K562 (cell line): ENCODE measurements at regions not wholly inside any gene's neighbourhood (a gene's known extent, or its start where the extent isn't known, plus 50 kb on each side); places are given as distances from the start of the nearest gene placed in this dataset.

Source experiments
- ATAC-seq: fragments of 200-7000 bp; cut with Tn5 transposase; 3 replicates; pipeline ENCODE4 v1.9.1; 2020; ENCODE audit warnings: moderate library complexity
- BruUV-seq: library from RNA; stranded (reverse); fragments of 400-500 nt; replicated peaks from 2 replicates; lab custom pipeline; 2021; lab: Mats Ljungman, UMichigan
- CTCF ChIA-PET: fragments of 300-600 bp; formaldehyde crosslinking; extraction: SDS; loops from one replicate; lab custom pipeline; 2021; ENCODE audit warnings: low intra/inter-chr PET ratio; lab: Yijun Ruan, JAX
- POLR2A ChIA-PET: fragments of 300-600, 350-650 bp; sonication (Branson Sonifier 250); formaldehyde crosslinking; extraction: SDS; loops from one replicate; lab custom pipeline; 2021; ENCODE audit warnings: antibody characterized with exemption, inconsistent platforms; lab: Yijun Ruan, JAX
- DNase-seq, 4 experiments: peaks; one replicate each; pipeline versions ENCODE4 v3.0.0 to v3.0.0-alpha.2; 2011 to 2018; ENCODE audit warnings: low spot score in 3 of 4, mixed read lengths in 3 of 4; ENCODE audit errors: extremely low read depth in 1 of 4
- FAIRE-seq: peaks from 2 replicates; lab custom pipeline; 2011; peaks lifted over from hg19 to GRCh38; lab: Jason Lieb, UNC
- H2AFZ ChIP-seq: 2 replicates; pipeline ENCODE4 v1.6.0; 2011; ENCODE audit warnings: low read depth, low read length, control low read depth, inconsistent platforms
- H3K27ac ChIP-seq: fragments of 200-600 bp; 3 replicates; pipeline ENCODE4 v1.8.0; 2011; ENCODE audit warnings: low read depth, mild to moderate bottlenecking, control low read depth, inconsistent platforms, low read length, moderate library complexity, mixed read lengths; ENCODE audit errors: extremely low read depth
- H3K27me3 ChIP-seq, 2 experiments: fragments of 300-600 bp in 1 of 2; 2 replicates in 1 of 2; 3 replicates in 1 of 2; pipeline versions ENCODE4 v1.6.0 to v1.8.0; 2011; ENCODE audit warnings: inconsistent platforms in 2 of 2, low read length in 2 of 2, mild to moderate bottlenecking in 1 of 2, mixed read lengths in 1 of 2, moderate library complexity in 1 of 2; ENCODE audit not compliant: control insufficient read depth in 2 of 2, insufficient read depth in 2 of 2
- H3K36me3 ChIP-seq: fragments of 300-600 bp; 3 replicates; pipeline ENCODE4 v1.8.0; 2011; ENCODE audit warnings: mild to moderate bottlenecking, low read length, inconsistent platforms; ENCODE audit not compliant: control insufficient read depth, insufficient read depth
- H3K4me1 ChIP-seq, 2 experiments: fragments of 200-600 bp in 1 of 2; replicated peaks in 1 of 2; 2 replicates in 1 of 2; 3 replicates in 1 of 2; pipeline versions ENCODE4 v1.5.1 to v1.8.0; 2011; ENCODE audit warnings: inconsistent platforms in 2 of 2, low read length in 2 of 2, mild to moderate bottlenecking in 1 of 2, mixed read lengths in 1 of 2, moderate library complexity in 1 of 2; ENCODE audit not compliant: control insufficient read depth in 2 of 2, insufficient read depth in 2 of 2
- H3K4me2 ChIP-seq: 2 replicates; pipeline ENCODE4 v1.6.1; 2011; ENCODE audit warnings: low read length, control low read depth, inconsistent platforms, mixed read lengths; ENCODE audit not compliant: insufficient read depth
- H3K4me3 ChIP-seq: fragments of 200-600 bp; sonication (generic), shearing (Covaris generic); 2 replicates; pipeline ENCODE4 v1.5.1; 2016; ENCODE audit warnings: control low read depth, inconsistent platforms
- H3K79me2 ChIP-seq: fragments of 200-600 bp; 3 replicates; pipeline ENCODE4 v1.8.0; 2011; ENCODE audit warnings: low read length, inconsistent platforms; ENCODE audit not compliant: control insufficient read depth, insufficient read depth
- H3K9ac ChIP-seq, 2 experiments: 2 replicates each; pipeline versions ENCODE4 v1.6.0 to v1.6.1; 2011; ENCODE audit warnings: low read depth in 2 of 2, low read length in 2 of 2, control low read depth in 1 of 2, inconsistent platforms in 1 of 2, mild to moderate bottlenecking in 1 of 2, mixed read lengths in 1 of 2; ENCODE audit not compliant: insufficient read depth in 1 of 2
- H3K9me1 ChIP-seq: one replicate; pipeline ENCODE4 v1.6.0; 2011; ENCODE audit warnings: inconsistent platforms, mild to moderate bottlenecking, low read length, moderate library complexity; ENCODE audit not compliant: control insufficient read depth, insufficient read depth
- H3K9me3 ChIP-seq: replicated peaks from 2 replicates; pipeline ENCODE4 v1.5.1; 2011; ENCODE audit warnings: low read depth, low read length, inconsistent platforms; ENCODE audit not compliant: control insufficient read depth, insufficient read depth
- H4K20me1 ChIP-seq: replicated peaks from 2 replicates; pipeline ENCODE4 v1.6.1; 2011; ENCODE audit warnings: low read length, inconsistent platforms, mixed read lengths; ENCODE audit not compliant: control insufficient read depth, insufficient read depth
- ATF1 ChIP-seq, 2 experiments: fragments of 450-650 bp in 1 of 2; IDR thresholded peaks; 2 replicates each; pipeline ENCODE4 v1.6.1; 2016; ENCODE audit warnings: missing compliant biosample characterization in 1 of 2, missing genetic modification characterization in 1 of 2
- CBX8 ChIP-seq: fragments of 200-600 bp; sonication (generic); IDR thresholded peaks from 2 replicates; pipeline ENCODE4 v1.6.1; 2012; ENCODE audit warnings: borderline replicate concordance, mixed run types, low read depth, mild to moderate bottlenecking, moderate library complexity, mixed read lengths, low read length, control low read depth, inconsistent platforms; ENCODE audit not compliant: poor library complexity, severe bottlenecking; ENCODE audit errors: extremely low read depth
- CCNT2 ChIP-seq: IDR thresholded peaks from 2 replicates; pipeline ENCODE4 v1.6.1; 2011; ENCODE audit warnings: borderline replicate concordance, low read depth, mild to moderate bottlenecking, moderate library complexity, mixed read lengths, low read length; ENCODE audit not compliant: insufficient read length; ENCODE audit errors: extremely low read depth
- CSDE1 ChIP-seq, 2 experiments: fragments of 450-650 bp; IDR thresholded peaks; 2 replicates each; pipeline ENCODE4 v1.6.1; 2016; ENCODE audit warnings: mild to moderate bottlenecking in 1 of 2
- ELF4 ChIP-seq: fragments of 450-650 bp; formaldehyde crosslinking; IDR thresholded peaks from 2 replicates; pipeline ENCODE4 v1.4.0; 2022; ENCODE audit warnings: missing genetic modification characterization
- HDAC2 ChIP-seq: fragments of 450-650 bp; IDR thresholded peaks from 2 replicates; pipeline ENCODE4 v1.6.1; 2016; ENCODE audit warnings: mild to moderate bottlenecking
- HNRNPK ChIP-seq: fragments of 200-400 bp; formaldehyde crosslinking; IDR thresholded peaks from one replicate; pipeline ENCODE4 v1.6.1; 2018; ENCODE audit warnings: mild to moderate bottlenecking, low read depth, low read length; ENCODE audit not compliant: poor library complexity, severe bottlenecking
- KAT7 ChIP-seq: sonication (generic); formaldehyde crosslinking; IDR thresholded peaks from 2 replicates; pipeline ENCODE4 v1.8.0; 2022; ENCODE audit warnings: missing genetic modification reagents, mild to moderate bottlenecking, borderline replicate concordance
- MBD2 ChIP-seq: sonication (generic); IDR thresholded peaks from 2 replicates; pipeline ENCODE4 v1.6.1; 2016; ENCODE audit warnings: low read depth, borderline replicate concordance
- MCM5 ChIP-seq: fragments of 450-650 bp; IDR thresholded peaks from 2 replicates; pipeline ENCODE4 v1.6.1; 2016; ENCODE audit warnings: low read depth
- NFRKB ChIP-seq: fragments of 450-650 bp; IDR thresholded peaks from 2 replicates; pipeline ENCODE4 v1.6.1; 2016; ENCODE audit warnings: low read depth
- PTBP1 ChIP-seq: fragments of 200-400 bp; formaldehyde crosslinking; IDR thresholded peaks from 2 replicates; pipeline ENCODE4 v1.6.1; 2017; ENCODE audit warnings: low read depth, low read length
- SIX5 ChIP-seq, 2 experiments: IDR thresholded peaks; 2 replicates each; pipeline ENCODE4 v1.6.1; 2011; ENCODE audit warnings: low read length in 2 of 2, borderline replicate concordance in 1 of 2, low read depth in 1 of 2, mild to moderate bottlenecking in 1 of 2, moderate library complexity in 1 of 2; ENCODE audit not compliant: insufficient read depth in 1 of 2
- TAF1 ChIP-seq: IDR thresholded peaks from 2 replicates; pipeline ENCODE4 v1.6.1; 2011; ENCODE audit warnings: mild to moderate bottlenecking, low read length, moderate library complexity; ENCODE audit not compliant: insufficient read depth, control insufficient read depth, severe bottlenecking; ENCODE audit errors: extremely low read depth
- XRCC4 ChIP-seq: IDR thresholded peaks from one replicate; pipeline ENCODE4 v1.6.1; 2011; ENCODE audit not compliant: insufficient read depth, insufficient read length; ENCODE audit errors: extremely low read depth
- ZBTB49 ChIP-seq: sonication (generic); formaldehyde crosslinking; IDR thresholded peaks from 2 replicates; pipeline ENCODE4 v1.8.0; 2022; ENCODE audit warnings: missing genetic modification reagents, mild to moderate bottlenecking, borderline replicate concordance
- ZNF551 ChIP-seq: fragments of 250-450 bp; sonication (Bioruptor Pico); IDR thresholded peaks from 2 replicates; pipeline ENCODE4 v1.5.0; 2021; ENCODE audit warnings: mild to moderate bottlenecking, moderate library complexity
- WGBS: fragments of 100-300 bp; shearing (Covaris generic); methylation state at CpG from one replicate; pipeline ENCODE4 v1.1.6; 2016; ENCODE audit warnings: low coverage, mixed read lengths; ENCODE audit not compliant: insufficient coverage; ENCODE audit errors: missing lambda C conversion rate; 5-methylcytosine and 5-hydroxymethylcytosine counted together
- in situ Hi-C: fragments of 300-500 bp; cut with MboI; formaldehyde crosslinking; loops from 4 replicates; pipeline ENCODE4 v1.15.0; 2018; ENCODE audit warnings: inconsistent platforms, mixed read lengths
- intact Hi-C: fragments of 100-400 bp; cut with micrococcal nuclease; formaldehyde crosslinking; loops from 2 replicates; pipeline ENCODE4 v1.14.2; 2022

- ChIA-PET CTCF (no interaction called here), POLR2A (interaction anchor here (1.2 kb wide), 1 partner anchor 16 kb away, joined by 4 read pairs; no protein-coding TSS in a partner anchor)
- intact Hi-C loops = no loop called here
- Histone ChIP-seq H3K4me3 (no peak overlapping the region), H3K9ac (no peak overlapping the region), H3K36me3 (no peaks in the 10 kb centered on the region), H3K4me2 (no peak overlapping the region), H3K79me2 (no peaks in the 10 kb centered on the region), H2AFZ (no peak overlapping the region), H3K27ac (no peak overlapping the region), H3K9me3 (no peaks in the 10 kb centered on the region)
- ATAC-seq (no peak), FAIRE-seq (no peak)
- in situ Hi-C loops = no loop called here
- no TSS peak for BruUV-seq
- WGBS = 0% methylated on average over 1 of the region's 1 CpG
- TF ChIP-seq TAF1 (no peak), NFRKB (no peak), CBX8 (no peak), ATF1 (CRISPR knock-in tag; IDR thresholded peaks at IDR 0.05) (no peak), ATF1 (tag; IDR thresholded peaks at IDR 0.05) (no peak), XRCC4 (no peak), ELF4 (CRISPR knock-in tag) (no peak), SIX5 (IDR thresholded peaks at IDR 0.05; ENCODE audit: borderline replicate concordance in 1 of 2, insufficient read depth in 1 of 2, low read depth in 1 of 2, low read length in 2 of 2) (no peak), ZNF551 (no peak), CSDE1 (IDR thresholded peaks at IDR 0.05) (no peak), ZBTB49 (no peak), MBD2 (no peak), MCM5 (no peak), CCNT2 (no peak), HNRNPK (no peak), KAT7 (no peak), HDAC2 (no peak), PTBP1 (no peak)
- TF ChIP-seq, all 486 proteins: peak for 0
- Histone ChIP-seq H3K9me1 (no peaks in the 10 kb centered on the region), H4K20me1 (no peaks in the 10 kb centered on the region), H3K27me3 (no peaks in the 10 kb centered on the region), H3K4me1 (no peaks in the 10 kb centered on the region)
- no peak for DNase-seq
Measured at GRCh38 chr14:51307551-51307950, 67.5 kb downstream of the TMX1 start.
